Endothelial cell of umbilical vein (primary cell): ENCODE measurements at regions not wholly inside any gene's neighbourhood (a gene's known extent, or its start where the extent isn't known, plus 50 kb on each side); places are given as distances from the start of the nearest gene placed in this dataset.

ENCODE experiments used
- BruUV-seq: library from RNA; stranded (reverse); fragments of 400-500 nt; replicated peaks from 2 replicates; lab custom pipeline; 2021; lab: Mats Ljungman, UMichigan
- CTCF ChIA-PET: fragments of 300-600, 350-600 bp; sonication (Branson Sonifier 250); formaldehyde crosslinking; loops from one replicate; lab custom pipeline; 2021; ENCODE audit warnings: antibody characterized with exemption, inconsistent platforms; lab: Charles Lee
- POLR2A ChIA-PET: fragments of 300-600, 350-600 bp; sonication (Branson Sonifier 250); formaldehyde crosslinking; loops from one replicate; lab custom pipeline; 2021; ENCODE audit warnings: antibody characterized with exemption, inconsistent platforms; lab: Charles Lee
- DNase-seq: peaks from one replicate; pipeline ENCODE4 v3.0.0-alpha.2; 2011; ENCODE audit warnings: low read depth, low spot score
- FAIRE-seq: peaks from 2 replicates; lab custom pipeline; 2011; peaks lifted over from hg19 to GRCh38; lab: Jason Lieb, UNC
- H2AFZ ChIP-seq: 2 replicates; pipeline ENCODE4 v1.6.0; 2012; ENCODE audit warnings: low read depth, low read length, control low read depth, inconsistent platforms
- H3K27ac ChIP-seq: 2 replicates; pipeline ENCODE4 v1.5.1; 2011; ENCODE audit warnings: low read depth, mild to moderate bottlenecking, control low read depth, low read length, moderate library complexity; ENCODE audit not compliant: insufficient read depth
- H3K27me3 ChIP-seq, 2 experiments: 2 replicates each; pipeline versions ENCODE4 v1.6.0 to v1.6.1; 2011; ENCODE audit warnings: low read length in 2 of 2, mixed read lengths in 1 of 2; ENCODE audit not compliant: control insufficient read depth in 2 of 2, insufficient read depth in 2 of 2
- H3K36me3 ChIP-seq, 2 experiments: 2 replicates in 1 of 2; 3 replicates in 1 of 2; pipeline ENCODE4 v1.5.1; 2011; ENCODE audit warnings: low read length in 2 of 2, mild to moderate bottlenecking in 1 of 2, moderate library complexity in 1 of 2; ENCODE audit not compliant: control insufficient read depth in 2 of 2, insufficient read depth in 2 of 2; ENCODE audit errors: extremely low read depth in 1 of 2
- H3K4me1 ChIP-seq: 3 replicates; pipeline ENCODE4 v1.5.1; 2011; ENCODE audit warnings: mild to moderate bottlenecking, low read length; ENCODE audit not compliant: control insufficient read depth, insufficient read depth; ENCODE audit errors: extremely low read depth
- H3K4me2 ChIP-seq: 2 replicates; pipeline ENCODE4 v1.6.1; 2011; ENCODE audit warnings: low read length, control low read depth, mixed read lengths; ENCODE audit not compliant: insufficient read depth
- H3K4me3 ChIP-seq, 3 experiments: fragments of 200-600 bp in 1 of 3; sonication (generic), shearing (Covaris generic) in 1 of 3; replicated peaks in 1 of 3; 2 replicates each; pipeline ENCODE4 v1.5.1; 2011 to 2016; ENCODE audit warnings: control low read depth in 3 of 3, low read length in 3 of 3, mild to moderate bottlenecking in 2 of 3, inconsistent platforms in 1 of 3, low read depth in 1 of 3, moderate library complexity in 1 of 3; ENCODE audit not compliant: insufficient read depth in 1 of 3
- H3K79me2 ChIP-seq: 2 replicates; pipeline ENCODE4 v1.6.0; 2012; ENCODE audit warnings: low read length, inconsistent platforms; ENCODE audit not compliant: control insufficient read depth, insufficient read depth
- H3K9ac ChIP-seq: replicated peaks from 2 replicates; pipeline ENCODE3; 2011; ENCODE audit warnings: low read length, control low read depth; ENCODE audit not compliant: insufficient read depth; ENCODE audit errors: extremely low read depth
- H3K9me1 ChIP-seq: replicated peaks from 3 replicates; pipeline ENCODE4 v1.6.0; 2011; ENCODE audit warnings: mild to moderate bottlenecking, low read length; ENCODE audit not compliant: control insufficient read depth, insufficient read depth; ENCODE audit errors: extremely low read depth
- H3K9me3 ChIP-seq: replicated peaks from 2 replicates; pipeline ENCODE4 v1.5.1; 2012; ENCODE audit warnings: low read length, inconsistent platforms; ENCODE audit not compliant: control insufficient read depth, insufficient read depth
- H4K20me1 ChIP-seq: replicated peaks from 2 replicates; pipeline ENCODE3; 2011; ENCODE audit warnings: mild to moderate bottlenecking, low read length; ENCODE audit not compliant: control insufficient read depth, insufficient read depth; ENCODE audit errors: extremely low read depth
- CTCF ChIP-seq, 2 donors: IDR thresholded peaks; 1 replicate in 1 of 2; 2 replicates in 1 of 2; pipeline ENCODE4 v1.5.1; 2011; ENCODE audit warnings: low read length in 2 of 2, mild to moderate bottlenecking in 2 of 2, moderate library complexity in 2 of 2, control low read depth in 1 of 2, inconsistent platforms in 1 of 2, low read depth in 1 of 2; ENCODE audit not compliant: insufficient read depth in 1 of 2; ENCODE audit errors: extremely low read depth in 1 of 2
- EZH2 ChIP-seq: IDR thresholded peaks from 2 replicates; pipeline ENCODE4 v1.6.1; 2012; ENCODE audit warnings: borderline replicate concordance, low read depth, mild to moderate bottlenecking, moderate library complexity, low read length, inconsistent platforms; ENCODE audit not compliant: severe bottlenecking
- FOS ChIP-seq: IDR thresholded peaks from 2 replicates; pipeline ENCODE4 v1.6.1; 2011; ENCODE audit warnings: mild to moderate bottlenecking, low read length, moderate library complexity, borderline replicate concordance; ENCODE audit not compliant: insufficient read depth
- GATA2 ChIP-seq: IDR thresholded peaks from 2 replicates; pipeline ENCODE4 v1.7.0; 2011; ENCODE audit warnings: low read depth, mild to moderate bottlenecking, moderate library complexity, mixed read lengths, low read length; ENCODE audit not compliant: insufficient read length, insufficient read depth
- JUN ChIP-seq: IDR thresholded peaks from 2 replicates; pipeline ENCODE4 v1.6.1; 2011; ENCODE audit warnings: borderline replicate concordance, low read depth; ENCODE audit not compliant: insufficient read length, insufficient read depth
- MAX ChIP-seq: IDR thresholded peaks from 2 replicates; pipeline ENCODE4 v1.6.1; 2011; ENCODE audit not compliant: insufficient read depth, insufficient read length
- MYC ChIP-seq: IDR thresholded peaks from one replicate; pipeline ENCODE4 v1.6.1; 2011; ENCODE audit warnings: mild to moderate bottlenecking, low read depth, low read length
- POLR2A ChIP-seq: IDR thresholded peaks from 2 replicates; pipeline ENCODE4 v1.6.1; 2012; ENCODE audit warnings: low read depth, mild to moderate bottlenecking, control low read depth, low read length
- POLR2AphosphoS5 ChIP-seq: IDR thresholded peaks from 2 replicates; pipeline ENCODE4 v1.6.1; 2012; ENCODE audit warnings: low read depth, mild to moderate bottlenecking, control low read depth, low read length, moderate library complexity; ENCODE audit not compliant: insufficient read depth
- dilution Hi-C: fragments of 300-500 bp; cut with MboI; formaldehyde crosslinking; loops from one replicate; pipeline ENCODE4 v1.15.0; 2019; ENCODE audit warnings: low sequenced_read_pairs; ENCODE audit not compliant: extremely low pct_ligation_motif_present
- intact Hi-C: fragments of 100-400 bp; cut with micrococcal nuclease; formaldehyde crosslinking; loops from one replicate; pipeline ENCODE4 v1.10.0; 2022

- H3K27me3 ChIP-seq: peaks cover 0 to 2% of the 10 kb centered on the region in 2 experiments
- no peak overlapping the region for H3K4me2 ChIP-seq
- H4K20me1 ChIP-seq: no peaks in the 10 kb centered on the region
- intact Hi-C loops: no loop called here
- TF ChIP-seq JUN: no peak
- TF ChIP-seq POLR2AphosphoS5: no peak
- no peak for TF ChIP-seq MAX
- no peak for TF ChIP-seq FOS
- no peak for TF ChIP-seq POLR2A
- TF ChIP-seq EZH2: no peak
- TF ChIP-seq GATA2: no peak
- no peak for TF ChIP-seq MYC
- no peak for TF ChIP-seq CTCF (IDR thresholded peaks at IDR 0.05; ENCODE audit: extremely low read depth in 1 of 2, insufficient read depth in 1 of 2, low read depth in 1 of 2, low read length in 2 of 2)
- ChIA-PET CTCF (no interaction called here), POLR2A (no interaction called here)
- no peak overlapping the region for H3K27ac ChIP-seq
- H3K36me3 ChIP-seq: no peaks in the 10 kb centered on the region
- no peak for FAIRE-seq
- DNase-seq: no peak
- H2AFZ ChIP-seq: no peak overlapping the region
- BruUV-seq: no TSS peak
- no peaks in the 10 kb centered on the region for H3K9me1 ChIP-seq
- H3K9ac ChIP-seq: no peak overlapping the region
- no peak overlapping the region for H3K4me3 ChIP-seq
- no peaks in the 10 kb centered on the region for H3K79me2 ChIP-seq
- no peaks in the 10 kb centered on the region for H3K4me1 ChIP-seq
- no peaks in the 10 kb centered on the region for H3K9me3 ChIP-seq
- dilution Hi-C loops: no loop called here
Observed at GRCh38 chr1:117267232-117267774, 56.6 kb upstream of the VTCN1 start.
